CD4-positive, alpha-beta memory T cell (primary cell): ENCODE measurements at regions not wholly inside any gene's neighbourhood (a gene's known extent, or its start where the extent isn't known, plus 50 kb on each side); places are given as distances from the start of the nearest gene placed in this dataset.

ENCODE experiments used
- CTCF ChIA-PET: fragments of 350-600 bp; sonication (Branson Sonifier 250); formaldehyde crosslinking; loops from one replicate; lab custom pipeline; 2021; ENCODE audit warnings: inconsistent platforms; ENCODE audit not compliant: partially characterized antibody; lab: Charles Lee
- POLR2A ChIA-PET: fragments of 350-600 bp; sonication (Branson Sonifier 250); formaldehyde crosslinking; loops from one replicate; lab custom pipeline; 2021; ENCODE audit not compliant: partially characterized antibody; lab: Charles Lee
- DNase-seq, 5 donors: peaks; one replicate each; pipeline versions ENCODE4 v3.0.0 to v3.0.0-alpha.2; 2020 to 2022; ENCODE audit warnings: mixed read lengths in 1 of 5
- H3K27ac ChIP-seq: one replicate; pipeline ENCODE4 v1.7.0; 2013; ENCODE audit warnings: low read depth, low read length
- H3K27me3 ChIP-seq: 2 replicates; pipeline ENCODE4 v1.7.0; 2013; ENCODE audit warnings: mild to moderate bottlenecking, low read length, moderate library complexity; ENCODE audit not compliant: insufficient read depth
- H3K36me3 ChIP-seq: 2 replicates; pipeline ENCODE4 v1.7.0; 2013; ENCODE audit warnings: mild to moderate bottlenecking, low read length, moderate library complexity; ENCODE audit not compliant: insufficient read depth
- H3K4me1 ChIP-seq: 2 replicates; pipeline ENCODE4 v1.7.0; 2013; ENCODE audit warnings: mild to moderate bottlenecking, low read length, moderate library complexity; ENCODE audit not compliant: insufficient read depth
- H3K4me3 ChIP-seq, 2 donors: one replicate each; pipeline ENCODE4 v1.7.0; 2013; ENCODE audit warnings: low read length in 2 of 2, mild to moderate bottlenecking in 1 of 2
- H3K9me3 ChIP-seq, 2 donors: one replicate each; pipeline ENCODE4 v1.7.0; 2013; ENCODE audit warnings: low read length in 2 of 2, control low read depth in 1 of 2; ENCODE audit not compliant: control insufficient read depth in 1 of 2
- H3K27ac Mint-ChIP-seq, 7 donors: one replicate each; pipeline ENCODE4 v1.8.0; 2020 to 2021; ENCODE audit warnings: mixed read lengths in 7 of 7, mild to moderate bottlenecking in 6 of 7, inconsistent platforms in 3 of 7, moderate library complexity in 3 of 7
- H3K27me3 Mint-ChIP-seq, 2 donors: one replicate each; pipeline ENCODE4 v1.8.0; 2020 to 2021; ENCODE audit warnings: mixed read lengths in 2 of 2
- H3K36me3 Mint-ChIP-seq, 2 donors: one replicate each; pipeline ENCODE4 v1.8.0; 2020 to 2021; ENCODE audit warnings: mixed read lengths in 2 of 2, inconsistent platforms in 1 of 2, mild to moderate bottlenecking in 1 of 2
- H3K4me1 Mint-ChIP-seq, 4 donors: one replicate each; pipeline ENCODE4 v1.8.0; 2020 to 2021; ENCODE audit warnings: mixed read lengths in 4 of 4, mild to moderate bottlenecking in 1 of 4
- H3K4me3 Mint-ChIP-seq, 8 donors: one replicate each; pipeline ENCODE4 v1.8.0; 2020 to 2021; ENCODE audit warnings: mixed read lengths in 8 of 8, mild to moderate bottlenecking in 7 of 8, moderate library complexity in 6 of 8, inconsistent platforms in 3 of 8
- H3K9me3 Mint-ChIP-seq, 8 donors: one replicate each; pipeline ENCODE4 v1.8.0; 2020 to 2021; ENCODE audit warnings: mixed read lengths in 8 of 8, mild to moderate bottlenecking in 5 of 8, inconsistent platforms in 3 of 8, moderate library complexity in 1 of 8
- intact Hi-C: fragments of 100-400 bp; cut with micrococcal nuclease; formaldehyde crosslinking; loops from one replicate; pipeline ENCODE4 v1.15.1; 2023

- peaks cover 0 to 5% (median 3%) of the 10 kb centered on the region in 4 donors for H3K4me1 Mint-ChIP-seq
- Histone ChIP-seq H3K9me3 (no peaks in the 10 kb centered on the region), H3K27ac (no peak overlapping the region), H3K36me3 (no peaks in the 10 kb centered on the region), H3K4me1 (no peaks in the 10 kb centered on the region), H3K4me3 (no peak overlapping the region), H3K27me3 (no peaks in the 10 kb centered on the region)
- DNase-seq: no peak
- intact Hi-C loops: loop anchor here (5.0 kb wide), 1 partner anchor 310 kb away; the partner anchor contains the start of gene CAMK2D
- H3K27me3 Mint-ChIP-seq: peaks cover 0 to 1% of the 10 kb centered on the region in 2 donors
- CTCF ChIA-PET: interaction anchor here (0.8 to 2.6 kb wide), 2 partner anchors 148 to 678 kb away, joined by 3 to 45 read pairs; no protein-coding TSS in a partner anchor
- no peak overlapping the region for H3K27ac Mint-ChIP-seq
- POLR2A ChIA-PET: no interaction called here
- peaks cover 0 to 2% (median 0%) of the 10 kb centered on the region in 8 donors for H3K9me3 Mint-ChIP-seq
- H3K4me3 Mint-ChIP-seq: no peak overlapping the region
- no peaks in the 10 kb centered on the region for H3K36me3 Mint-ChIP-seq
Measured at GRCh38 chr4:114072781-114073180, 93.3 kb upstream of the ARSJ start.

GRCh38 chr4:114076899-114077570 lies 97.6 kb upstream of the ARSJ start:
- intact Hi-C loops: no loop called here
- CTCF ChIA-PET: no interaction called here
- no peaks in the 10 kb centered on the region for H3K9me3 ChIP-seq
- Mint-ChIP-seq H3K4me1 (no peaks in the 10 kb centered on the region), H3K27ac (no peak overlapping the region), H3K36me3 (no peaks in the 10 kb centered on the region), H3K4me3 (no peak overlapping the region), H3K9me3 (peaks cover 0 to 2% (median 0%) of the 10 kb centered on the region in 8 donors), H3K27me3 (peaks cover 0 to 1% of the 10 kb centered on the region in 2 donors)
- H3K27me3 ChIP-seq: no peaks in the 10 kb centered on the region
- H3K4me1 ChIP-seq: no peaks in the 10 kb centered on the region
- no peak for DNase-seq
- H3K27ac ChIP-seq: no peak overlapping the region
- H3K36me3 ChIP-seq: no peaks in the 10 kb centered on the region
- POLR2A ChIA-PET: no interaction called here
- H3K4me3 ChIP-seq: no peak overlapping the region

- H3K4me3 Mint-ChIP-seq: no peak overlapping the region
- peaks cover 0 to 3% (median 0%) of the 10 kb centered on the region in 8 donors for H3K9me3 Mint-ChIP-seq
- H3K27me3 ChIP-seq: no peaks in the 10 kb centered on the region
- no peak overlapping the region for H3K27ac Mint-ChIP-seq
- ChIA-PET POLR2A (no interaction called here), CTCF (no interaction called here)
- no peaks in the 10 kb centered on the region for H3K36me3 ChIP-seq
- intact Hi-C loops: no loop called here
- H3K27me3 Mint-ChIP-seq: peaks cover 0 to 1% of the 10 kb centered on the region in 2 donors
- no peak overlapping the region for H3K4me3 ChIP-seq
- H3K4me1 ChIP-seq: no peaks in the 10 kb centered on the region
- H3K27ac ChIP-seq: no peak overlapping the region
- no peaks in the 10 kb centered on the region for H3K9me3 ChIP-seq
- no peaks in the 10 kb centered on the region for H3K36me3 Mint-ChIP-seq
- H3K4me1 Mint-ChIP-seq: peaks cover 0 to 2% (median 0%) of the 10 kb centered on the region in 4 donors
- no peak for DNase-seq
Measured at GRCh38 chr4:114077610-114078009, 98.2 kb upstream of the ARSJ start.

DNA sequence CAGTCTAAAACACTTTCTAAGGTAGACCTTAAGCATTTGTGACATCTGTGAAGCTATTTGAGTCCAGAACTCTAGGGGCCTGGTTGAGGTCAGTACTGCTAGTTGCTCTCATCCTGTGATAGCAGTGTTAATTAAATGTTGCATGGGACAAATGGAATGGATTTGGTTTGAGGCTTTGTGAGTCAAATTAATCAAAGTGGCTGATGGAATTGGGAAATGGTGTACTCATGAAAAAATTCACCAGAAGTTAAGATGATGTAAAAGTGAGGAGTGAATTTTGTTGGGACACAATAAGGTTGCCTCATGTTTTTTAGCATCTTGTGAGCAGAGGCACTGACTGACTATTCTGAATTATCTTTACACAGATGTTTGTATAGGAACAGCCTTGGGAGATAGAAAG lies 99.2 kb upstream of the ARSJ start:
- Histone ChIP-seq H3K36me3 (no peaks in the 10 kb centered on the region), H3K27me3 (no peaks in the 10 kb centered on the region), H3K9me3 (no peaks in the 10 kb centered on the region), H3K4me3 (no peak overlapping the region), H3K4me1 (no peaks in the 10 kb centered on the region), H3K27ac (no peak overlapping the region)
- intact Hi-C loops: no loop called here
- H3K4me1 Mint-ChIP-seq: peaks cover 0 to 2% (median 0%) of the 10 kb centered on the region in 4 donors
- ChIA-PET CTCF (no interaction called here), POLR2A (no interaction called here)
- no peak overlapping the region for H3K27ac Mint-ChIP-seq
- peaks cover under 1 to 4% of the 10 kb centered on the region in 2 donors for H3K27me3 Mint-ChIP-seq
- H3K9me3 Mint-ChIP-seq: peaks cover 0 to 3% (median 0%) of the 10 kb centered on the region in 8 donors
- no peak overlapping the region for H3K4me3 Mint-ChIP-seq
- no peak for DNase-seq
- H3K36me3 Mint-ChIP-seq: no peaks in the 10 kb centered on the region

- H3K4me1 ChIP-seq: no peaks in the 10 kb centered on the region
- Mint-ChIP-seq H3K27me3 (peaks cover 5% of the 10 kb centered on the region in 2 donors), H3K4me1 (peaks cover 0 to 2% (median 0%) of the 10 kb centered on the region in 4 donors), H3K27ac (no peak overlapping the region), H3K36me3 (no peaks in the 10 kb centered on the region), H3K4me3 (no peak overlapping the region), H3K9me3 (peaks cover 0 to 3% (median 0%) of the 10 kb centered on the region in 8 donors)
- intact Hi-C loops: no loop called here
- H3K27ac ChIP-seq: no peak overlapping the region
- POLR2A ChIA-PET: no interaction called here
- no peaks in the 10 kb centered on the region for H3K36me3 ChIP-seq
- DNase-seq: no peak
- H3K4me3 ChIP-seq: no peak overlapping the region
- CTCF ChIA-PET: interaction anchor here (2.2 kb wide), 1 partner anchor 11 kb away, joined by 8 read pairs; no protein-coding TSS in a partner anchor
- H3K27me3 ChIP-seq: no peaks in the 10 kb centered on the region
- H3K9me3 ChIP-seq: no peaks in the 10 kb centered on the region
Measured at GRCh38 chr4:114081783-114082182, 102.3 kb upstream of the ARSJ start.

- CTCF ChIA-PET: interaction anchor here (0.6 to 2.2 kb wide), 2 partner anchors 11 to 651 kb away, joined by 3 to 8 read pairs; no protein-coding TSS in a partner anchor
- no peaks in the 10 kb centered on the region for H3K4me1 ChIP-seq
- no peaks in the 10 kb centered on the region for H3K36me3 ChIP-seq
- POLR2A ChIA-PET: no interaction called here
- H3K27ac Mint-ChIP-seq: no peak overlapping the region
- no peak overlapping the region for H3K27ac ChIP-seq
- H3K9me3 Mint-ChIP-seq: peaks cover 0 to 3% (median 0%) of the 10 kb centered on the region in 8 donors
- no peaks in the 10 kb centered on the region for H3K9me3 ChIP-seq
- peaks cover 0 to 2% (median 0%) of the 10 kb centered on the region in 4 donors for H3K4me1 Mint-ChIP-seq
- no peak overlapping the region for H3K4me3 Mint-ChIP-seq
- DNase-seq: no peak
- H3K4me3 ChIP-seq: no peak overlapping the region
- H3K27me3 ChIP-seq: no peaks in the 10 kb centered on the region
- peaks cover 5 to 6% of the 10 kb centered on the region in 2 donors for H3K27me3 Mint-ChIP-seq
- no peaks in the 10 kb centered on the region for H3K36me3 Mint-ChIP-seq
- intact Hi-C loops: no loop called here
Measured at GRCh38 chr4:114082348-114082747, 102.9 kb upstream of the ARSJ start.

- Histone ChIP-seq H3K27me3 (no peaks in the 10 kb centered on the region), H3K9me3 (no peaks in the 10 kb centered on the region), H3K36me3 (no peaks in the 10 kb centered on the region), H3K4me1 (no peaks in the 10 kb centered on the region), H3K4me3 (no peak overlapping the region), H3K27ac (no peak overlapping the region)
- peaks cover 0 to 2% (median 0%) of the 10 kb centered on the region in 4 donors for H3K4me1 Mint-ChIP-seq
- intact Hi-C loops: no loop called here
- H3K27me3 Mint-ChIP-seq: peaks cover 9 to 12% of the 10 kb centered on the region in 2 donors
- ChIA-PET POLR2A (no interaction called here), CTCF (no interaction called here)
- no peak for DNase-seq
- no peak overlapping the region for H3K4me3 Mint-ChIP-seq
- H3K27ac Mint-ChIP-seq: no peak overlapping the region
- H3K36me3 Mint-ChIP-seq: no peaks in the 10 kb centered on the region
- H3K9me3 Mint-ChIP-seq: peaks cover 0 to 12% (median 6%) of the 10 kb centered on the region in 8 donors
Measured at GRCh38 chr4:114085611-114086345, 106.3 kb upstream of the ARSJ start.
